HG02885 (cell line): ENCODE measurements at regions not wholly inside any gene's neighbourhood (a gene's known extent, or its start where the extent isn't known, plus 50 kb on each side); places are given as distances from the start of the nearest gene placed in this dataset.
"Not testable (repeated sequence)": the region's sequence is repeated elsewhere in the genome, so short reads cannot be mapped to it uniquely, and the experiment has no call there.

Experiments
- ATAC-seq: cut with Tn5 transposase; IDR thresholded peaks from one replicate; pipeline ENCODE4 v1.9.1; 2021; ENCODE audit warnings: mild to moderate bottlenecking; ENCODE audit not compliant: unreplicated experiment, poor library complexity

DNA sequence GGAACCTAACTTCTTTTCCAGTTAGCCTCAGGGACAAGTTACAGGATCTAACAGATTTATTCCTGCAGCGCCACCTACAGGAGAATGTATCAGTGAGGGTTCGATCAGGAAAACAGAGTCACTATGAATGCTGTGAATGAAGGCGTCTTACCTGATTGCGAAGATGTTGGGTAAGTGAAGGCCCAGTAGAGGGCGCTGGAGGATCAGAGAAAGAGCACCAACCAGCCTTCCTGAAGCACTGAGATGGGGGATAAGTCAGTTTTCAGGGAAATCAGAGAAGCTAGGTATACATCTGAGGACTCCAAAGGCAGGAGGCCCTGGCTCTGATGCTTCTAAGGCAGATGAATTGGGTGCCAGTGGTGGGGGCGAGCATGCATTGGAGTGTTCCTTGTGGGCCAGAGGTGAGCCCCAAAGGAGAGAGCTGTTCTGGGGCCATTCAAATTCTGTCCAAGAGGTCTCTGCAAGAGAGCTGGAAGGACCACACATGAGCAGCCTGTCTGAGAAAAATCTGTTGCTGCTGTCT lies 169.9 kb upstream of the AADAT start:
- ATAC-seq: peak; percentile 98

- no peak for ATAC-seq
Observed at GRCh38 chr4:170256807-170257206, 167.1 kb upstream of the AADAT start.

DNA sequence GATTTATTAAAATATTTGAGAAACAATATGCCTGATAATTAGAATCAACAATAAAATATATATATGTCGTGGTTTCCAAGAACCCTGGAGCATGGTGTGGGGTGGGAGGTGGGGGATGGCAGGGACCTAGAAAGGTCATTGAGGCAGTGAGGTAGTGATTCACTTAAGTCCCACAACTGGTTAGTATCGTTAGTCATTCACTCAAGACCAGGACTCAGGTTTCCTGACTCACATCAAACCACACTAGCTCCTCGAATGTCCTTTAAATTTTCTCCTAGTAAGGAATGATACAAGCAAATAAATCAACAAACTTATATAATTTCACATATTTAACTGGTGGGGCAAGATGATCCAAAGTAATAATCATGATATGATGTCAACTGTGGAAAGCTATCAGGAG lies 158.8 kb upstream of the AADAT start:
- ATAC-seq: no peak

GRCh38 chr4:170248029-170248428 lies 158.3 kb upstream of the AADAT start:
- no peak for ATAC-seq

GRCh38 chr4:170247596-170247995 lies 157.8 kb upstream of the AADAT start:
- no peak for ATAC-seq

GRCh38 chr4:170243662-170244288 lies 154.0 kb upstream of the AADAT start:
- ATAC-seq: no peak

DNA sequence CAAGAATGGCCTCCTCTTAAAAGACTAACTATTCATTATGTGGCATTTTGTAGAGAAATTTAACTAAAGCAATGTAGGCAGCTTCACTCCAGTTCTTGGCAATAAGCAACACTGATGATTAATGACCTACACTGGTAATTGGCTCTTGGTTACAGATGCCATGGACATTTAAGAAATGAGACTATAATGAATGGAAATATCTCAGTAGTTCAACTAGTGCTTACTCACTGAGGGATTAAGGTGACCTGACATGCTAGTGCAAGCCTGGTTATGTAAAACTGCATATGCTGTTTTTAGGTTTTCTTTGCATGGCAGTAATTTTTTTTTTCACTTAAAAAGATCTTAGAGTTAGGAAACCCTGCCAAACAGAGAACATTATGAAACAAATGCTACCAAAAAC lies 152.7 kb upstream of the AADAT start:
- ATAC-seq: no peak

DNA sequence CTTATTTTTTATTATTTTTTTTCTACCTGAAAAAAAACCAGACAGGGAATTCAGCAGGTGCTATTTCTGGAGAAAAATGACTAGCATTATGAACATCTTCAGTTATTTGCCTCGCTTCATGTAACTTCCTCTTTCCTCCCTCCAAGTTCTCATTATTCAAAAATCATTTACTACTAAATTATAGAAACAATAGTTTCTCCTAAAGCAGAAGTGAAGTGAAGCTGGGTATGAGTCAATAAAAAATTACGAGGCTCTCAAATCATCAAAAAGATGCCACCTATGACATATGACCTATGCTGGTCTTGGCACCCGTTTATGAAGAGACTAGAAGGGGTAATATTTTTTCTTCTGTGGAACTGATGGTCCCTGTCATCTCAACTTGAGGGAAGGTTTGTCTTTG lies 145.0 kb upstream of the AADAT start:
- ATAC-seq: no peak

DNA sequence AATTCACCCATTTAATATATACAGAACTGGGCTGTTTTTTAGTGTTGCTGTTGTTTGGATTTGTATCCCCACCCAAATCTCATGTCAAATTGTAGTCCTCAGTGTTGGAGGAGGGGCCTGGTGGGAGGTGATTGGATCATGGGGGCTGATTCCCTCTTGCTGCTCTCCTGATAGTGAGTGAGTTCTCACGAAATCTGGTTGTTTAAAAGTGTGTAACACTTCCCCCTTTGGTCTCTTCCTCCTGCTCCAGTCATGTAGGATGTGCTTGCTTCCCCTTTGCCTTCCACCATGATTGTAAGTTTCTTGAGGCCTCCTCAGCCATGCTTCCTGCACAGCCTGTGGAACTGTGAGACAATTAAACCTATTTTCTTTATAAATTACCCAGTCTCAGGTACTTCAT lies 141.6 kb upstream of the AADAT start:
- no peak for ATAC-seq

- no peak for ATAC-seq
Observed at GRCh38 chr4:170230242-170230641, 140.5 kb upstream of the AADAT start.

DNA sequence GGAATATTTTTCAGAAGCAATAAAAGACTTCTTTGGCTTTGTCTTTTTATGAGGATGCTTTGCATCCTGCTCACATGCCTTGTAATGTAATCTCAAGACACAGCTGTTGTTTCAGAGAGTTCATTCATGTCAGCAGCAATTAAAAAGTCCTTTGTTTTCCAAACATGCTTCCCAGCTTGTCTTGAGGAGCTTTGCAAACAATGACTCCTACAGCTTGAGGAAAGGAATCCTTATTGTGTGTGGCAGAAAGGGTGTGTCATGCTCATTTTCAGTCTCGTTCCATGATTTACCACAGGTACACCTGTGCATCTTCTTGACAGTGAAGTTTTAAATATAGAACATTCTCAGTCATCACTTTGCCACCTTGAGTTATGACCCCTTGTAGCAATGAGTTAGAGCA lies 139.2 kb upstream of the AADAT start:
- ATAC-seq: no peak

- peak; percentile 42 for ATAC-seq
Observed at GRCh38 chr4:170227928-170228327, 138.2 kb upstream of the AADAT start.

GRCh38 chr4:170226288-170226687 lies 136.5 kb upstream of the AADAT start:
- no peak for ATAC-seq

DNA sequence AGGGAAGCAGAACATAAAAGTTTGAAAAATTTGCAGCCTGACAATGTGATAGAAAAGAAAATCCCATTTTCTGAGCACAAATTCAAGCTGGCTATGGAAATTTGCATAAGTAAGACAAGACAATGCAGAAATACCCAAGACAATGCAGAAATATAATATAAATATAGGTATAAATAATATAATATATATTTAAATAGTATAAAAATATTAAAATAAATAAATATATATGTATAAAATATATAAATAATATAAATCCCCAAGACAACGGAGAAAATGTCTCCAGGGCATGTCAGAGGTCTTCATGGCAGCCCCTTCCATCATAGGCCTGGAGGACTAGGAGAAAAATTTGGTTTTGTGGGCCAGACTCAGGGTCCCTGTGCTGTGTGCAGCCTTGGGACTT lies 125.0 kb upstream of the AADAT start:
- no peak for ATAC-seq

GRCh38 chr4:170214101-170214500 lies 124.3 kb upstream of the AADAT start:
- ATAC-seq: no peak

DNA sequence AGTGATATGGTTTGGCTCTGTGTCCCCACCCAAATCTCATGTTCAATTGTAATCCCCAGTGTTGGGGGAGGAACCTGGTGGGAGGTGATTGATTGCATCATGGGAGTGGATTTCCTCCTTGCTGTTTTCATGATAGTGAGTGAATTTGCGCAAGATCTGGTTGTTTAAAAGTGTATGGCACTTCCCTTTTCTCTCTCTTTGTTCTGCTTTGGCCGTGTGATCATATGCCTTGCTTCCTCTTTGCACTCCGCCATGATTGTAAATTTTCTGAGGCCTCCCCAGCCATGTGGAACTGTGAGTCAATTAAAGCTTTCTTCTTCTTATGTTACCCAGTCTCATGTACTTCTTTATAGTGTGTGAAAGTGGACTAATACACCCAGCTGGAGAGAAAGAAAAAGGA lies 113.0 kb upstream of the AADAT start:
- peak; percentile 56 for ATAC-seq

DNA sequence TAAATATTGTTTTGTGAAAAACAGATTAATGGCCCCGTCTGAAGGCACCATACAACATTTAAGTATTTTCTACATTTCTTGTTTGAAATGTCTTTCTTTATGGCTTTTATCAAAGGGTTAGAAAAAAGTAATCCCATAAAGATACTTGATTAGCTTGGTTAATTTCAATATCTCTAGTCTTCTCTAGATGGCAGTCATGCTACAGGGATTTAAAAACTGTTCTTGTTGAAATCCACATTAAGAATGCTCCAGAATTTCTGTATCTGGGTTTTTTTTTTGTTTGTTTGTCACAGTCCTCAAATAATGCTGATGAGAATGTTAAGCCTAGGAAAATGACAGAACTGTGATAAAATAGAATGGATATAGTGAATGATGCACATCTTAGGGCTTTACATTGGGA lies 109.0 kb upstream of the AADAT start:
- ATAC-seq: no peak

DNA sequence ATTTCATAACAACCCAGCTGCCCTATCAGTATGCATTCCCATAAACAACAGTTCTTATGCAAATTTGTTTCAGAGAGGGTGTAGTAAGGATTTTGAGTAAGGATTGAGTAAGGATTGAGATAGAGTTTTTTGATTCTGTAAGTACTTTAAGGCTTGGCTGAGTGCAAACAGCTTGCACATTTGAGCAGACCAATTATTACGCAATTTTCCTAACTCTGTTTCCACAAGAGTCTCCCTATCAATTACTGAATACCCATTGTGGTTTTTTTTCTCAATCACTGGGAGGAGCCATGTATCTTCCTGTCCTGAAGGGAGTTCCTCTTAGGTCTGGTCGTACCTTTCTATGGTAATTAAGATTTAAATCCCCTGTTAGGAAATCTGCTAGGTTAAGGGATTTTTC lies 105.0 kb upstream of the AADAT start:
- ATAC-seq: not testable (repeated sequence)

DNA sequence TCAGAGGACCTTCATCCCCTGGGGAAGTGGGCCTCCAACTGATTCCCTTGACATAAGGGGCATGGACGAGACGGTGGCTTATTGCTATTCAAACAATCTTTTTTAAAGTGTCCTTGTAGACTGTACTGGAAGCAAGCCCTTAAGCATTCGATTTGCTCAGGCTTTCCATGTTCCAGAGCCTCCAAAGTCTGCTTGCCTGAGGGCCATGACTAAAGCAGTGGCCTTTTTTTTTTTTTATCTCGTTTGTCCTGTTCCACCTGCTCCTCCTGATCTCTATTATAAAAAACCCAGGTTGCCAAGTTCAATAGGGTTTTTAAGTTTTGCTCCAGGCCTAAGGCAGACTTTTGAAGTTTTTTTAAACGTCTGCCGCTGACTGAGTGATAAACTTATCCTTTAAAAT lies 103.7 kb upstream of the AADAT start:
- ATAC-seq: no peak

GRCh38 chr4:170190265-170190664 lies 100.5 kb upstream of the AADAT start:
- ATAC-seq: no peak

DNA sequence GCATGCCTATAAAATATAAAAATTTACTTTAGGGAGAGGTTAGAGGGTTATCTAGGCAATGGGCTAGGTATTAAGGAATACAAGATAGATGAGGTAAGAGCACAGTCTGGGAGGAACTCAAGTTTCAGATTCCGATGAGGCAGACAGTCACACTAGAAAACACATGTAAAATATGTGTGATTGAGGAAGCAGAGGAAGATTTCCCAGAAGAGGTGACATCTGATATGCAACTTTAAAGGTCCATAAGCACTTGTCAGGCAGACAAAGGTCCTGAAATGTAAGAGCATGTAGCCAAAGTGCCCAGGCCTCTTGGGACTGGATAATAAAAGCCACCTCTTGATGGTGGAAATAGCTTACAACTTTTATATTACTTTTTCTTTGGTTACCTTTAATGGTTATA lies 81.1 kb upstream of the AADAT start:
- ATAC-seq: no peak

GRCh38 chr4:170169699-170170098 lies 79.9 kb upstream of the AADAT start:
- no peak for ATAC-seq

- ATAC-seq: no peak
Observed at GRCh38 chr4:170167678-170168077, 77.9 kb upstream of the AADAT start.
